ENCODE measurements at regions not wholly inside any gene's neighbourhood (a gene's known extent, or its start where the extent isn't known, plus 50 kb on each side); places are given as distances from the start of the nearest gene placed in this dataset.

DNA sequence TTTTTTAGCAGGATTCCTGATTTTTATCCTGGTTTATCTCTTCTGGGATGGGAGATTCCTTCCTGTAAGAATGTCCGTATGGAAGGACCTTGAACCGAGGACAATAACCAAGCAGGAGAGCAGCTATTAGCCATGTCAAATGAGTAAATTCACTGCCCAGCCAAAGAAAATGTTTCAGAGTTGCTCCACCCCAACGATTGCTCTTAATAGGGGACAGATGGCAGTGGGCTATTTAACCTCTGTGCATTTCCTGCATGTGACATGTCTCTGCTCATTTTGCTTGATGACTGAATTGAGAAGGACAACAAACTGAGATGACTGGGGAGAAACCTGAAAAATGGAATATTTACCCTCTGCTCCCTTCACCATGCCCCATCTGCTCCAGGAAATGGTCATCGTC, 479.9 kb upstream of the ZNF462 start:
- TF ChIP-seq ZFP30 (CRISPR knock-in tag; IDR thresholded peaks at IDR 0.05) (no peak), RARB (CRISPR knock-in tag; IDR thresholded peaks at IDR 0.05) (no peak), CSDC2 (CRISPR knock-in tag; IDR thresholded peaks at IDR 0.05) (no peak)
- TF ChIP-seq, protein P1, sequence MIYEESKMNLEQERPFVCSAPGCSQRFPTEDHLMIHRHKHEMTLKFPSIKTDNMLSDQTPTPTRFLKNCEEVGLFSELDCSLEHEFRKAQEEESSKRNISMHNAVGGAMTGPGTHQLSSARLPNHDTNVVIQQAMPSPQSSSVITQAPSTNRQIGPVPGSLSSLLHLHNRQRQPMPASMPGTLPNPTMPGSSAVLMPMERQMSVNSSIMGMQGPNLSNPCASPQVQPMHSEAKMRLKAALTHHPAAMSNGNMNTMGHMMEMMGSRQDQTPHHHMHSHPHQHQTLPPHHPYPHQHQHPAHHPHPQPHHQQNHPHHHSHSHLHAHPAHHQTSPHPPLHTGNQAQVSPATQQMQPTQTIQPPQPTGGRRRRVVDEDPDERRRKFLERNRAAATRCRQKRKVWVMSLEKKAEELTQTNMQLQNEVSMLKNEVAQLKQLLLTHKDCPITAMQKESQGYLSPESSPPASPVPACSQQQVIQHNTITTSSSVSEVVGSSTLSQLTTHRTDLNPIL (CRISPR knock-in tag; IDR thresholded peaks at IDR 0.05; ENCODE audit: low read depth) = no peak
